ENCODE measurements at regions not wholly inside any gene's neighbourhood (a gene's known extent, or its start where the extent isn't known, plus 50 kb on each side); places are given as distances from the start of the nearest gene placed in this dataset.

- no peak for TF ChIP-seq ZSCAN18 (CRISPR knock-in tag; IDR thresholded peaks at IDR 0.05)
- TF ChIP-seq CREB1 (CRISPR knock-in tag; IDR thresholded peaks at IDR 0.05) = no peak
- TF ChIP-seq FOXP4 (CRISPR knock-in tag; IDR thresholded peaks at IDR 0.05) = no peak
- no peak for TF ChIP-seq SP1 (CRISPR knock-in tag; conservative IDR thresholded peaks at IDR 0.05)
Observed at GRCh38 chr9:111178331-111179055, 140.2 kb upstream of the LPAR1 start (continued).

- peaks cover 13% of the 10 kb centered on the region for H3K4me1 Mint-ChIP-seq
- H3K9me3 Mint-ChIP-seq = peaks cover 3% of the 10 kb centered on the region
- no peaks in the 10 kb centered on the region for H3K27me3 Mint-ChIP-seq (ENCODE audit: low read depth)
- H3K4me3 Mint-ChIP-seq = no peak overlapping the region
- ChIA-PET CTCF (no interaction called here), POLR2A (no interaction called here)
- H3K36me3 Mint-ChIP-seq = no peaks in the 10 kb centered on the region; the same call in 1 of the 2 replicates
- TF ChIP-seq ZBTB43 (CRISPR knock-in tag; IDR thresholded peaks at IDR 0.05) = no peak
- no peak for TF ChIP-seq ZNF425 (CRISPR knock-in tag; conservative IDR thresholded peaks at IDR 0.05)
- no peak for TF ChIP-seq CREB1 (CRISPR knock-in tag; IDR thresholded peaks at IDR 0.05)
- TF ChIP-seq STAT6 (CRISPR knock-in tag; conservative IDR thresholded peaks at IDR 0.05; ENCODE audit: low read depth) = no peak
- no peak for TF ChIP-seq PRDM15 (CRISPR knock-in tag; IDR thresholded peaks at IDR 0.05)
- no peak for TF ChIP-seq TEAD1 (CRISPR knock-in tag; IDR thresholded peaks at IDR 0.05)
- TF ChIP-seq SOX15 (CRISPR knock-in tag; IDR thresholded peaks at IDR 0.05) = no peak
- DNase-seq (ENCODE audit: low spot score) (no peak), ATAC-seq (no peak)
- H3K27ac Mint-ChIP-seq = no peak overlapping the region
Observed at GRCh38 chr9:111176511-111176910, 138.2 kb upstream of the LPAR1 start.
